ENCODE measurements at regions not wholly inside any gene's neighbourhood (a gene's known extent, or its start where the extent isn't known, plus 50 kb on each side); places are given as distances from the start of the nearest gene placed in this dataset.

- ChIA-PET RAD21 (ENCODE audit: unreplicated experiment) (no interaction called here), CTCF (no interaction called here), SMC1A (ENCODE audit: uncharacterized antibody, unreplicated experiment) (no interaction called here), POLR2A (no interaction called here)
- H3K9ac ChIP-seq (ENCODE audit: control insufficient read depth, insufficient read depth, low read length): no peak overlapping the region
- DNase-seq (ENCODE audit: low read depth, low spot score) (no peak), FAIRE-seq (no peak), ATAC-seq (no peak)
- H3K36me3 ChIP-seq (ENCODE audit: control insufficient read depth in 2 of 2, insufficient read depth in 2 of 2, low read length in 1 of 2): no peaks in the 10 kb centered on the region
- H3K4me3 ChIP-seq: no peak overlapping the region
- no peaks in the 10 kb centered on the region for H4K20me1 ChIP-seq (ENCODE audit: control insufficient read depth, insufficient read depth)
- no peaks in the 10 kb centered on the region for H3K79me2 ChIP-seq (ENCODE audit: control insufficient read depth, insufficient read depth, low read length)
- BruUV-seq (replicated peaks): no TSS peak
- H3K9me3 ChIP-seq (replicated peaks; ENCODE audit: control insufficient read depth, insufficient read depth, low read length): no peaks in the 10 kb centered on the region
- in situ Hi-C loops (cut with MboI): no loop called here
- no peak overlapping the region for H3K27ac ChIP-seq (ENCODE audit: control insufficient read depth, insufficient read depth)
- H3K4me1 ChIP-seq (ENCODE audit: control insufficient read depth, insufficient read depth, low read length): no peaks in the 10 kb centered on the region
- WGBS (ENCODE audit: insufficient coverage, insufficient replicate concordance, low lambda C conversion rate, missing lambda C conversion rate): 96% methylated on average over 1 of the region's 1 CpG
- H2AFZ ChIP-seq (ENCODE audit: control insufficient read depth, low read depth, low read length): no peak overlapping the region
- H3K4me2 ChIP-seq (ENCODE audit: control insufficient read depth, insufficient read depth): no peak overlapping the region
- TF ChIP-seq EP300 (IDR thresholded peaks at IDR 0.05; ENCODE audit: borderline replicate concordance in 1 of 2, control insufficient read depth in 1 of 2, low read depth in 2 of 2, low read length in 2 of 2) (no peak), IRF4 (IDR thresholded peaks at IDR 0.05; ENCODE audit: low read depth, low read length) (no peak), SMAD1 (IDR thresholded peaks at IDR 0.05; ENCODE audit: low read depth, partially characterized antibody) (no peak), POLR2AphosphoS5 (IDR thresholded peaks at IDR 0.05; ENCODE audit: low read length) (no peak), E2F4 (IDR thresholded peaks at IDR 0.05; ENCODE audit: low read depth, low read length) (no peak), ZNF384 (IDR thresholded peaks at IDR 0.05; ENCODE audit: borderline replicate concordance, low read depth, low read length) (no peak), MYB (IDR thresholded peaks at IDR 0.05; ENCODE audit: borderline replicate concordance, low read depth, low read length) (no peak), PAX5 (IDR thresholded peaks at IDR 0.05; ENCODE audit: borderline replicate concordance, low read depth, low read length) (no peak), TCF3 (IDR thresholded peaks at IDR 0.05; ENCODE audit: borderline replicate concordance, insufficient read depth, low read depth, low read length) (no peak)
- H3K27me3 ChIP-seq (replicated peaks in 1 of 2; ENCODE audit: control insufficient read depth in 2 of 2, insufficient read depth in 2 of 2, low read length in 1 of 2): no peaks in the 10 kb centered on the region
- intact Hi-C loops (cut with micrococcal nuclease; ENCODE audit: unreplicated experiment): no loop called here
These were observed 381.6 kb downstream of the GASK1B start for GRCh38 chr4:157791236-157791635.
